Thoracic aorta (tissue), 2 donors: ENCODE measurements at regions not wholly inside any gene's neighbourhood (a gene's known extent, or its start where the extent isn't known, plus 50 kb on each side); places are given as distances from the start of the nearest gene placed in this dataset.

Experiments used
- ATAC-seq: fragments of 150-250 bp; one replicate; pipeline ENCODE4 v1.8.0; 2017; ENCODE audit warnings: low read depth; ENCODE audit not compliant: insufficient number of reproducible peaks, low FRiP score
- DNase-seq: peaks from one replicate; pipeline ENCODE4 v3.0.0-alpha.2; 2020; ENCODE audit warnings: low spot score
- H3K27ac ChIP-seq, 2 donors: fragments of 200-600 bp; sonication (generic); 1 replicate in 1 of 2; 2 replicates in 1 of 2; pipeline ENCODE4 v1.5.1; 2016; ENCODE audit warnings: mild to moderate bottlenecking in 2 of 2, moderate library complexity in 2 of 2
- H3K27me3 ChIP-seq: fragments of 200-600 bp; sonication (generic); replicated peaks from 2 replicates; pipeline ENCODE4 v1.6.0; 2016; ENCODE audit warnings: mild to moderate bottlenecking; ENCODE audit not compliant: insufficient read depth
- H3K36me3 ChIP-seq: fragments of 200-600 bp; sonication (generic); one replicate; pipeline ENCODE4 v1.5.1; 2016
- H3K4me1 ChIP-seq, 2 donors: fragments of 200-600 bp; sonication (generic); 1 replicate in 1 of 2; 2 replicates in 1 of 2; pipeline versions ENCODE4 v1.5.1 to v1.6.0; 2016; ENCODE audit warnings: low read depth in 2 of 2, mild to moderate bottlenecking in 1 of 2; ENCODE audit not compliant: control insufficient read depth in 1 of 2
- H3K4me3 ChIP-seq: fragments of 200-600 bp; sonication (generic); 2 replicates; pipeline ENCODE4 v1.5.1; 2016; ENCODE audit warnings: mild to moderate bottlenecking
- H3K9me3 ChIP-seq: fragments of 200-600 bp; sonication (generic); 2 replicates; pipeline ENCODE4 v1.5.1; 2016
- TF ChIP-seq, protein P1 (sequence below): fragments of 200-600 bp; sonication (generic); IDR thresholded peaks from one replicate; pipeline ENCODE4 v1.5.1; 2019; ENCODE audit warnings: antibody characterized with exemption

GRCh38 chr14:94906577-94906976 lies 136.7 kb upstream of the GSC start:
- H3K4me1 ChIP-seq, result no peaks in the 10 kb centered on the region
- H3K9me3 ChIP-seq, result no peaks in the 10 kb centered on the region
- TF ChIP-seq, protein P1, sequence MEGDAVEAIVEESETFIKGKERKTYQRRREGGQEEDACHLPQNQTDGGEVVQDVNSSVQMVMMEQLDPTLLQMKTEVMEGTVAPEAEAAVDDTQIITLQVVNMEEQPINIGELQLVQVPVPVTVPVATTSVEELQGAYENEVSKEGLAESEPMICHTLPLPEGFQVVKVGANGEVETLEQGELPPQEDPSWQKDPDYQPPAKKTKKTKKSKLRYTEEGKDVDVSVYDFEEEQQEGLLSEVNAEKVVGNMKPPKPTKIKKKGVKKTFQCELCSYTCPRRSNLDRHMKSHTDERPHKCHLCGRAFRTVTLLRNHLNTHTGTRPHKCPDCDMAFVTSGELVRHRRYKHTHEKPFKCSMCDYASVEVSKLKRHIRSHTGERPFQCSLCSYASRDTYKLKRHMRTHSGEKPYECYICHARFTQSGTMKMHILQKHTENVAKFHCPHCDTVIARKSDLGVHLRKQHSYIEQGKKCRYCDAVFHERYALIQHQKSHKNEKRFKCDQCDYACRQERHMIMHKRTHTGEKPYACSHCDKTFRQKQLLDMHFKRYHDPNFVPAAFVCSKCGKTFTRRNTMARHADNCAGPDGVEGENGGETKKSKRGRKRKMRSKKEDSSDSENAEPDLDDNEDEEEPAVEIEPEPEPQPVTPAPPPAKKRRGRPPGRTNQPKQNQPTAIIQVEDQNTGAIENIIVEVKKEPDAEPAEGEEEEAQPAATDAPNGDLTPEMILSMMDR, result no peak
- DNase-seq, result no peak
- no peaks in the 10 kb centered on the region for H3K27me3 ChIP-seq
- no peak for ATAC-seq
- H3K27ac ChIP-seq, result no peak overlapping the region
- no peak overlapping the region for H3K4me3 ChIP-seq
- no peaks in the 10 kb centered on the region for H3K36me3 ChIP-seq

GRCh38 chr14:94904636-94905035 lies 134.7 kb upstream of the GSC start:
- TF ChIP-seq, protein P1, result no peak
- Histone ChIP-seq H3K27me3 (no peaks in the 10 kb centered on the region), H3K4me1 (no peaks in the 10 kb centered on the region), H3K9me3 (no peaks in the 10 kb centered on the region), H3K36me3 (no peaks in the 10 kb centered on the region), H3K4me3 (no peak overlapping the region), H3K27ac (no peak overlapping the region)
- ATAC-seq (no peak), DNase-seq (no peak)

- ATAC-seq (no peak), DNase-seq (no peak)
- no peaks in the 10 kb centered on the region for H3K9me3 ChIP-seq
- no peaks in the 10 kb centered on the region for H3K36me3 ChIP-seq
- H3K27ac ChIP-seq, result no peak overlapping the region
- no peaks in the 10 kb centered on the region for H3K27me3 ChIP-seq
- H3K4me1 ChIP-seq, result no peaks in the 10 kb centered on the region
- TF ChIP-seq, protein P1, result no peak
- no peak overlapping the region for H3K4me3 ChIP-seq
Observed at GRCh38 chr14:94903883-94904282, 134.0 kb upstream of the GSC start.

DNA sequence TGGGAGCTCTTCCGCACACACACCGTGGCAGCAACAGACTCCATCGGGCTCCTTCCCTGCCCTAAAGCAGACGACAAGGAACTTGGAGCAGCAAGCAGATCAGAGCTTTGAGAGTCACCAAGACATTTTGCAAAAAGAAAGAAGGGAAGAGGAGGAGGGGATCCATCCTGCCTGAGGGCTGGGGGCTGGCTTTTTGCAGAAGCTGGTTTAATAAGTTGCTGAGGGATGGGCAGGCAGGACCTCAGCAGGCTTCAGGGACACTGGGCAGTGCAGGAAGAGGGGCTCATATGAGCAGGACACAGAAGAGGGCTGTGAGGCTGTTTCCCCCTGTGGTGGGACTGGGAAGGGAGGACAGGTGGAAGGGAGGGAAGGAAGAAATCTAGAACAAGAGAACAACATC lies 133.4 kb upstream of the GSC start:
- Histone ChIP-seq H3K27me3 (no peaks in the 10 kb centered on the region), H3K9me3 (no peaks in the 10 kb centered on the region), H3K4me3 (no peak overlapping the region), H3K27ac (no peak overlapping the region), H3K4me1 (no peaks in the 10 kb centered on the region), H3K36me3 (no peaks in the 10 kb centered on the region)
- DNase-seq, result no peak
- no peak for ATAC-seq
- TF ChIP-seq, protein P1, result no peak

DNA sequence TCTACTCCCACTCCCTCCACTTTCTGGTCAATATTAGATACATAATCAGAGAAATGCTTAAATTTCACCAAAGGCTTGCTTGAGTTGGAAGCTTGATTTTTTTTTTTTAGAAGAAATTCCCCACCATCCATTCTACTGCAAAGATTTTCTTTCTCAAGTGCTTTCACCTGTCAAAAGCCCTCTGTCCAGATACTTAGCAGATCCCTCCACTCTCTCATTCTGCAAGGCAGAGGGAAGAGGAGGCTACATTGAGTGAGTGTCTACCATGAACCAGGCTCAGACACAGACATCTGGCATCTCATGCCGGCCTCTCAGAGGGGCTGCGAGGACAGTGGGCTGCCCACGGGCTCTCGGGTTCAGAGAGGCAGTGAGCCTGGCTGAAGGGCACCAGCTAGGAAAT lies 127.6 kb upstream of the GSC start:
- Histone ChIP-seq H3K27ac (no peak overlapping the region), H3K9me3 (no peaks in the 10 kb centered on the region), H3K4me3 (no peak overlapping the region), H3K27me3 (no peaks in the 10 kb centered on the region), H3K36me3 (no peaks in the 10 kb centered on the region), H3K4me1 (no peaks in the 10 kb centered on the region)
- DNase-seq (no peak), ATAC-seq (no peak)
- TF ChIP-seq, protein P1, result no peak
